ENCODE measurements at regions not wholly inside any gene's neighbourhood (a gene's known extent, or its start where the extent isn't known, plus 50 kb on each side); places are given as distances from the start of the nearest gene placed in this dataset.

GRCh38 chr12:131347345-131347714 lies 363.6 kb upstream of the SFSWAP start:
- Histone ChIP-seq H3K4me3 (ENCODE audit: low read length) (no peak overlapping the region), H3K9ac (ENCODE audit: low read length) (no peak overlapping the region), H3K36me3 (ENCODE audit: control insufficient read depth, insufficient read depth, low read length) (no peaks in the 10 kb centered on the region), H3K27ac (ENCODE audit: low read depth, low read length) (no peak overlapping the region), H3K27me3 (ENCODE audit: control insufficient read depth, insufficient read depth, low read length) (no peaks in the 10 kb centered on the region), H3K4me1 (ENCODE audit: control insufficient read depth, insufficient read depth, low read length) (no peaks in the 10 kb centered on the region)

GRCh38 chr12:131347732-131348131 lies 363.2 kb upstream of the SFSWAP start:
- Histone ChIP-seq H3K27ac (ENCODE audit: low read depth, low read length) (no peak overlapping the region), H3K27me3 (ENCODE audit: control insufficient read depth, insufficient read depth, low read length) (no peaks in the 10 kb centered on the region)

GRCh38 chr12:131348231-131348630 lies 362.7 kb upstream of the SFSWAP start:
- no peaks in the 10 kb centered on the region for H3K27me3 ChIP-seq (ENCODE audit: control insufficient read depth, insufficient read depth, low read length)
- no peaks in the 10 kb centered on the region for H3K36me3 ChIP-seq (ENCODE audit: control insufficient read depth, insufficient read depth, low read length)
- H3K9ac ChIP-seq (ENCODE audit: low read length) = no peak overlapping the region
- no peak overlapping the region for H3K4me3 ChIP-seq (ENCODE audit: low read length)
- no peak overlapping the region for H3K27ac ChIP-seq (ENCODE audit: low read depth, low read length)
- no peaks in the 10 kb centered on the region for H3K4me1 ChIP-seq (ENCODE audit: control insufficient read depth, insufficient read depth, low read length)

More at GRCh38 chr12:131347732-131348131, 363.2 kb upstream of the SFSWAP start:
- Histone ChIP-seq H3K4me1 (ENCODE audit: control insufficient read depth, insufficient read depth, low read length) (no peaks in the 10 kb centered on the region), H3K4me3 (ENCODE audit: low read length) (no peak overlapping the region), H3K36me3 (ENCODE audit: control insufficient read depth, insufficient read depth, low read length) (no peaks in the 10 kb centered on the region), H3K9ac (ENCODE audit: low read length) (no peak overlapping the region)

DNA sequence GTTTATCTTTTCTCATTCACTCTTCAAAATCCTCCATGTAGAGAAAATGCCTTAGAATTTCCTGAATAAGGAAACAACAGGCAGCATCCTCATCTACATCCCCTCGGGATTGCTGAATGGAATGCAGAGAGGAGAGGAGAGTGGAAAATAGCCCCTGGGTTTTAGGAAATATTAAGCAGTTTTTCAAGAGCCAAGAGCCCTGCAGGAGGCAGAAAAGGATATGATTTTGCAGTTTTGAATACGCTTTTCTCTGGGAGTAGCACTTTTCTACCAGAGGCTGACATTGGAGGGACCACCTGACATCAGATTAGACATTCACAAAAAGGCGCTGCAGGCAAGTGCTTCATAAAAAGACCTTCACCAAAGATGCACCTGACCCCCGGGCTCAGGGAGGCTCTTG lies 362.2 kb upstream of the SFSWAP start:
- Histone ChIP-seq H3K9ac (ENCODE audit: low read length) (no peak overlapping the region), H3K36me3 (ENCODE audit: control insufficient read depth, insufficient read depth, low read length) (no peaks in the 10 kb centered on the region), H3K27me3 (ENCODE audit: control insufficient read depth, insufficient read depth, low read length) (no peaks in the 10 kb centered on the region), H3K4me1 (ENCODE audit: control insufficient read depth, insufficient read depth, low read length) (no peaks in the 10 kb centered on the region), H3K27ac (ENCODE audit: low read depth, low read length) (no peak overlapping the region), H3K4me3 (ENCODE audit: low read length) (no peak overlapping the region)

DNA sequence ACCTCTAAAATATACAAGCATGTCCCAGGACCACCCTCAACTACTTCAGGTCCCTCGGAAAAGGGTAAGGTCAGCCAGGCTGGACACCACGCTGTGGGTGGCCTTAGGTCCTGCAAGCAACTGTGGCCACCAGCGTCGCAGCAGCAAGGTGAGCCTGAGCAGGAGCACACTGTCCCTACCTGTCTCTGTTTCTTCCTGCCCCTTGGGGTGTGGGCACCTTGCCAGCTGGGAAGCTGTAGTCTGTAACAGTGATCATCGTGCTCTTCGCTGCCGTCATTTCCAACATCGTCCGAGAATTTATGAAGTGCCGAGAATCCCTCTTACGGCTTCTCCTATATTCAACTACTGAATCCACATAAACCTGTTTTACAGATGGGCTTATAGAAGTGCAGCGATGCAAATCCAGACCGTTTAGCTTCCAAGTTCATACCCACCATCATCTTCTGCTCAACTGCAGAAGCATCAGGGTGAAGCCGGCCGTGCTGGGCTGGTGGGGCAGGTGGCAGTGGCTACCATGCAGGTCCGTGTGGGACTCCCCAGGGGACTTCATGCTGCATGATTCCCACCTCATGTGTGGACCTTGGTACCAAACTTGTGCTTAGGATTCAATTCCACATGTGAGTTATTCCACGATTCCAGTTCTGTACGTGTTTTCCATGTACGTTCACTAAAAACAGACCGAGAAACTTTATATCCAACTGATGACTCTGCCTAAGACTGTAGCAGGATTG lies 361.3 kb upstream of the SFSWAP start:
- Histone ChIP-seq H3K27ac (ENCODE audit: low read depth, low read length) (no peak overlapping the region), H3K4me1 (ENCODE audit: control insufficient read depth, insufficient read depth, low read length) (no peaks in the 10 kb centered on the region), H3K27me3 (ENCODE audit: control insufficient read depth, insufficient read depth, low read length) (no peaks in the 10 kb centered on the region), H3K4me3 (ENCODE audit: low read length) (no peak overlapping the region), H3K9ac (ENCODE audit: low read length) (no peak overlapping the region), H3K36me3 (ENCODE audit: control insufficient read depth, insufficient read depth, low read length) (no peaks in the 10 kb centered on the region)

DNA sequence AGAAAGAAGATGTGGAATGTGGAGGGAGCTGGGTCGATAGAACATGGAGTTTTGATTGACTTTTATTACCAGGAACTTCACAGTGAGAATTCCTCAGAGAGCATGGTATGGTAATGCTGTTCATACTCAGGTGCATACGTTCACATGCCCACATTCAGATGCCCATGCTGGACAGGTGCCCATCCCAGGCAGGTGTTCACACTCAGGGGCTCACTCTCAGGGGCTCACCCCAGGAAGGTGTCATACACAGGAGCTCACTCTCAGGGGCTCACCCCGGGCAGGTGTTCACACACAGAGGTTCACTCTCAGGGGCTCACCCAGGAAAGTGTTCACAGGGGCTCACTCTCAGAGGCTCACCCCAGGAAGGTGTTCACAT lies 360.0 kb upstream of the SFSWAP start:
- no peak overlapping the region for H3K27ac ChIP-seq (ENCODE audit: low read depth, low read length)
- H3K27me3 ChIP-seq (ENCODE audit: control insufficient read depth, insufficient read depth, low read length) = no peaks in the 10 kb centered on the region
- H3K4me3 ChIP-seq (ENCODE audit: low read length) = no peak overlapping the region
- no peaks in the 10 kb centered on the region for H3K36me3 ChIP-seq (ENCODE audit: control insufficient read depth, insufficient read depth, low read length)
- no peak overlapping the region for H3K9ac ChIP-seq (ENCODE audit: low read length)
- H3K4me1 ChIP-seq (ENCODE audit: control insufficient read depth, insufficient read depth, low read length) = no peaks in the 10 kb centered on the region

DNA sequence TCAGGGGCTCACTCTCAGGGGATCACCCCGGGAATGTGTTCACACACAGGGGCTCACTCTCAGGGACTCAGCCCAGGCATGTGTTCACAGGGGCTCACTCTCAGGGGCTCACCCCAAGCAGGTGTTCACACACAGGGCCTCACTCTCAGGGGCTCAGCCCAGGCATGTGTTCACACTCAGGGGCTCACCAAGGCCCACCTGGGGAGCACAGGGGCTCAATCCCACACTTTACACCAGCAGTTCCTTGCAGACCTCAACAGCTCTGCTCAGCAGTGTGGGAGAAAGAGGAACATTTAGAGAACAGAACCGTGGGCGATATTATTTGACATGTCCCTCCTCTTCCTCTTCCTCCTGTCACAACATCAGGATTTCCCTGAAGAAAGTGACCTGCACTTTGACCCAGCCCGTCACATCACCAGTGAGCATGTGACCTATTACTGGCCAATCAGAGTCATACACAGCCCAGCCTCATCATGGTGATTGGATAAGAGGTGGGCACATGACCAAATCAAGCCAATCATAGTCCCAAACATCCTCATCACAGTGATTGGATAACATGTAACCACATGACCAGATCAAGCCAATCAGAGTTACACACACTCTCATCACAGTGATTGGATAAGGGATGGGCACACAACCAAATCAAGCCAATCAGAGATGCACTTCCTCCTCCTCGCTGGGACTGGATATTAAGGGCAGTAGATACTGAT lies 359.4 kb upstream of the SFSWAP start:
- no peaks in the 10 kb centered on the region for H3K36me3 ChIP-seq (ENCODE audit: control insufficient read depth, insufficient read depth, low read length)
- H3K9ac ChIP-seq (ENCODE audit: low read length) = no peak overlapping the region
- H3K27me3 ChIP-seq (ENCODE audit: control insufficient read depth, insufficient read depth, low read length) = no peaks in the 10 kb centered on the region
- H3K27ac ChIP-seq (ENCODE audit: low read depth, low read length) = no peak overlapping the region
- H3K4me3 ChIP-seq (ENCODE audit: low read length) = no peak overlapping the region
- H3K4me1 ChIP-seq (ENCODE audit: control insufficient read depth, insufficient read depth, low read length) = no peaks in the 10 kb centered on the region

- no peak overlapping the region for H3K9ac ChIP-seq (ENCODE audit: low read length)
- H3K4me3 ChIP-seq (ENCODE audit: low read length) = no peak overlapping the region
- no peaks in the 10 kb centered on the region for H3K4me1 ChIP-seq (ENCODE audit: control insufficient read depth, insufficient read depth, low read length)
- no peaks in the 10 kb centered on the region for H3K27me3 ChIP-seq (ENCODE audit: control insufficient read depth, insufficient read depth, low read length)
- H3K36me3 ChIP-seq (ENCODE audit: control insufficient read depth, insufficient read depth, low read length) = no peaks in the 10 kb centered on the region
- no peak overlapping the region for H3K27ac ChIP-seq (ENCODE audit: low read depth, low read length)
Measured at GRCh38 chr12:131352296-131352900, 358.5 kb upstream of the SFSWAP start.

DNA sequence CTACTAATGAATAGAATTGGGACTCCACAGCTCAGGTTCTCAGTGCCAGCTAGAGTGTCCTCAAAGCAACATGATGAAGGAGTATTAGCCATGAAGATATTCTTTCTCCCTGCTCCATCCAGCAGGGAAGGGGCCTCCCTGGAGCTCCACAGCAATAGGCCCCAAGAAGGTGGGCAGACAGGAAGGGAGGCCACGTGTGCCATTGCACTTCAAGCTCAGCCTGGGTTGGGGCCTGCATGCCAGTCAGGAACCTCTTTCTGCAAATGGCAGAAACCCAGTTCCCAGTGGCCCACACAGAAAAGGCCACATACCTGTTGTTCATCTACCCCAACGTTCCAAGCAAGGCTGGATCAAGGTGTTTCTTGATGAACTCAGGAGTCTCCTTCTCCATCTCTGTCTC lies 357.5 kb upstream of the SFSWAP start:
- H3K4me1 ChIP-seq (ENCODE audit: control insufficient read depth, insufficient read depth, low read length) = no peaks in the 10 kb centered on the region

GRCh38 chr12:131353826-131354225 lies 357.1 kb upstream of the SFSWAP start:
- Histone ChIP-seq H3K9ac (ENCODE audit: low read length) (no peak overlapping the region), H3K36me3 (ENCODE audit: control insufficient read depth, insufficient read depth, low read length) (no peaks in the 10 kb centered on the region), H3K27ac (ENCODE audit: low read depth, low read length) (no peak overlapping the region), H3K4me3 (ENCODE audit: low read length) (no peak overlapping the region), H3K27me3 (ENCODE audit: control insufficient read depth, insufficient read depth, low read length) (no peaks in the 10 kb centered on the region), H3K4me1 (ENCODE audit: control insufficient read depth, insufficient read depth, low read length) (no peaks in the 10 kb centered on the region)

More for the DNA sequence above, 357.5 kb upstream of the SFSWAP start:
- H3K27ac ChIP-seq (ENCODE audit: low read depth, low read length) = no peak overlapping the region
- H3K27me3 ChIP-seq (ENCODE audit: control insufficient read depth, insufficient read depth, low read length) = no peaks in the 10 kb centered on the region
- no peak overlapping the region for H3K4me3 ChIP-seq (ENCODE audit: low read length)
- no peaks in the 10 kb centered on the region for H3K36me3 ChIP-seq (ENCODE audit: control insufficient read depth, insufficient read depth, low read length)
- H3K9ac ChIP-seq (ENCODE audit: low read length) = no peak overlapping the region

GRCh38 chr12:131355361-131356245 lies 355.3 kb upstream of the SFSWAP start:
- no peaks in the 10 kb centered on the region for H3K36me3 ChIP-seq (ENCODE audit: control insufficient read depth, insufficient read depth, low read length)
- H3K4me1 ChIP-seq (ENCODE audit: control insufficient read depth, insufficient read depth, low read length) = no peaks in the 10 kb centered on the region
- H3K9ac ChIP-seq (ENCODE audit: low read length) = no peak overlapping the region
- H3K27me3 ChIP-seq (ENCODE audit: control insufficient read depth, insufficient read depth, low read length) = no peaks in the 10 kb centered on the region
- no peak overlapping the region for H3K27ac ChIP-seq (ENCODE audit: low read depth, low read length)
- H3K4me3 ChIP-seq (ENCODE audit: low read length) = no peak overlapping the region

DNA sequence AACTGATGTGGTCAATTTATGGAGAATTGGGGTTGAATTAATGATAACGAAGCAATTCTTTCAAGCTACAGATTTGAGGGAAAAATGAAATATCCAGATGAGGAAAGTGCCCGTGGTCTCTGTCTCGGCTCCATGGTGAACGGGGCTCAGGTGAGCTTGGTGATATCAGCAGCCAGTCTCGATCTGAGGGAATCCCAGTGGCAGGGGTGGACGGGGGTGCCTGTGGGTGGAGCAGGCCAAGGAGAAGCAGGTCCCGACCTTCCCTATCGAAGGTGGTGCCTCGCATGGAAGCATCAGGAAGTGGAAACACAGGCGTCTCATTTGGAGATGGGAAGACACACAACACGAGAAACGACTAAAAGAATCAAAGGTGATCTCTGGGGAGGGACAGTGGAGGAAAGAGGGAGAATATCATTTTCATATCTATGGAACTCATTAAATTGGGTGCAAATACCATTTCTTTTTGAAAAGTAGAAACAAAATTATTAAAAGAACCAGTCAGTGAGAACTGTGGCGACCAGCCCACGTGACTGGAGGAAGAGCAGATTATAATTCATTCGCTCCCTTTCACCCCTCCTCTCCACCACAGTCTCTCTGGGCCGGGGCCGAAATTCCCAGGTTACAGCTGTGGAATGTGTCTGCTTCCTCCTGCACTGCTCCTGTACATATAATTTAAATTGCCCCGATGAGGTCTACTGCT lies 354.3 kb upstream of the SFSWAP start:
- H3K27ac ChIP-seq (ENCODE audit: low read depth, low read length) = no peak overlapping the region
- no peaks in the 10 kb centered on the region for H3K36me3 ChIP-seq (ENCODE audit: control insufficient read depth, insufficient read depth, low read length)
- H3K4me1 ChIP-seq (ENCODE audit: control insufficient read depth, insufficient read depth, low read length) = no peaks in the 10 kb centered on the region
- H3K27me3 ChIP-seq (ENCODE audit: control insufficient read depth, insufficient read depth, low read length) = no peaks in the 10 kb centered on the region
- H3K4me3 ChIP-seq (ENCODE audit: low read length) = no peak overlapping the region
- no peak overlapping the region for H3K9ac ChIP-seq (ENCODE audit: low read length)

All from rectal smooth muscle tissue (tissue), 1 donor.